Choroid plexus epithelial cell (primary cell): ENCODE measurements at regions not wholly inside any gene's neighbourhood (a gene's known extent, or its start where the extent isn't known, plus 50 kb on each side); places are given as distances from the start of the nearest gene placed in this dataset.
"Not testable (repeated sequence)": the region's sequence is repeated elsewhere in the genome, so short reads cannot be mapped to it uniquely, and the experiment has no call there.

Source experiments
- DNase-seq: peaks from one replicate; pipeline ENCODE4 v3.0.0-alpha.2; 2010; ENCODE audit warnings: low read depth
- H3K4me3 ChIP-seq: 2 replicates; pipeline ENCODE4 v1.5.1; 2011; ENCODE audit warnings: low read depth, mild to moderate bottlenecking, control low read depth, low read length, moderate library complexity
- TF ChIP-seq, protein P1 (sequence below): conservative IDR thresholded peaks from 2 replicates; pipeline ENCODE4 v1.5.1; 2011; ENCODE audit warnings: low read depth, mild to moderate bottlenecking, control low read depth, inconsistent platforms, low read length, moderate library complexity

DNA sequence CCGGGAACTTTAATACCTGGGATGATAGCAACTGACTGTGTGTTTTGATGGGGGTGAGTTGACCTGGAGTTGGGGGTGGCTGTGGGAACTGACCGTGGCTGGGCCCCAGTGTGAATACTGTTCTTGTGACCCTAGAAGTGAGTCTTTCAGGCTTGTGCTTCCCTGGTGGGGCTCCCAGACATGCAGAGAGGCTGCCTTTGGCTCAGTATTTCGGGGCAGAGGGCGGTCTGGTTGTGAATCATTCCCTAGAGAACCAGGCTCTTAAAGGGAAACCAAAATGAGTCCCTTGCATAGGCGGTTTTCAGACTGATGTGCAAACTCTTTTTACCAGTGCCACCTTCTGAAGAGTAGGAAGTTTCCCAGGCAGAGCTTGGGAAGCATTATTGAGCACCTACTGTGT lies 132.1 kb downstream of the MACROH2A1 start:
- peak; percentile 66 for DNase-seq
- TF ChIP-seq, protein P1, sequence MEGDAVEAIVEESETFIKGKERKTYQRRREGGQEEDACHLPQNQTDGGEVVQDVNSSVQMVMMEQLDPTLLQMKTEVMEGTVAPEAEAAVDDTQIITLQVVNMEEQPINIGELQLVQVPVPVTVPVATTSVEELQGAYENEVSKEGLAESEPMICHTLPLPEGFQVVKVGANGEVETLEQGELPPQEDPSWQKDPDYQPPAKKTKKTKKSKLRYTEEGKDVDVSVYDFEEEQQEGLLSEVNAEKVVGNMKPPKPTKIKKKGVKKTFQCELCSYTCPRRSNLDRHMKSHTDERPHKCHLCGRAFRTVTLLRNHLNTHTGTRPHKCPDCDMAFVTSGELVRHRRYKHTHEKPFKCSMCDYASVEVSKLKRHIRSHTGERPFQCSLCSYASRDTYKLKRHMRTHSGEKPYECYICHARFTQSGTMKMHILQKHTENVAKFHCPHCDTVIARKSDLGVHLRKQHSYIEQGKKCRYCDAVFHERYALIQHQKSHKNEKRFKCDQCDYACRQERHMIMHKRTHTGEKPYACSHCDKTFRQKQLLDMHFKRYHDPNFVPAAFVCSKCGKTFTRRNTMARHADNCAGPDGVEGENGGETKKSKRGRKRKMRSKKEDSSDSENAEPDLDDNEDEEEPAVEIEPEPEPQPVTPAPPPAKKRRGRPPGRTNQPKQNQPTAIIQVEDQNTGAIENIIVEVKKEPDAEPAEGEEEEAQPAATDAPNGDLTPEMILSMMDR, result no peak
- no peak overlapping the region for H3K4me3 ChIP-seq

DNA sequence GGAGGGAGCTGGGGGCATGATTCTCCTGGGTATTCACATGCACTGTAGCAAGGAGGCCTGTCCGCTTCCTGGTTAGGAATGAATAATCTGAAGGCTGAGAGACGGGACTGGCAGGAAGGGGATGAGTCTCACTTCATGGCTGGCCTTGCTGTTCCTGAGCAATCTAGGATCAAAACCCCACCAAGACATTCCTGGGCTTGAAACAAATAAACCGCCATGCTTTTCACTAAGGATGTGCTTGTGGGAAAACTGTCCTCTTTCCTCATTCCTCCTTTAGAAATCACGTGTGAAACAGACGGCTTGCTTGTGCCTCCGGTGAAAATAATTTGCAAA lies 132.8 kb downstream of the MACROH2A1 start:
- no peak for DNase-seq
- H3K4me3 ChIP-seq, result no peak overlapping the region
- TF ChIP-seq, protein P1, result no peak

DNA sequence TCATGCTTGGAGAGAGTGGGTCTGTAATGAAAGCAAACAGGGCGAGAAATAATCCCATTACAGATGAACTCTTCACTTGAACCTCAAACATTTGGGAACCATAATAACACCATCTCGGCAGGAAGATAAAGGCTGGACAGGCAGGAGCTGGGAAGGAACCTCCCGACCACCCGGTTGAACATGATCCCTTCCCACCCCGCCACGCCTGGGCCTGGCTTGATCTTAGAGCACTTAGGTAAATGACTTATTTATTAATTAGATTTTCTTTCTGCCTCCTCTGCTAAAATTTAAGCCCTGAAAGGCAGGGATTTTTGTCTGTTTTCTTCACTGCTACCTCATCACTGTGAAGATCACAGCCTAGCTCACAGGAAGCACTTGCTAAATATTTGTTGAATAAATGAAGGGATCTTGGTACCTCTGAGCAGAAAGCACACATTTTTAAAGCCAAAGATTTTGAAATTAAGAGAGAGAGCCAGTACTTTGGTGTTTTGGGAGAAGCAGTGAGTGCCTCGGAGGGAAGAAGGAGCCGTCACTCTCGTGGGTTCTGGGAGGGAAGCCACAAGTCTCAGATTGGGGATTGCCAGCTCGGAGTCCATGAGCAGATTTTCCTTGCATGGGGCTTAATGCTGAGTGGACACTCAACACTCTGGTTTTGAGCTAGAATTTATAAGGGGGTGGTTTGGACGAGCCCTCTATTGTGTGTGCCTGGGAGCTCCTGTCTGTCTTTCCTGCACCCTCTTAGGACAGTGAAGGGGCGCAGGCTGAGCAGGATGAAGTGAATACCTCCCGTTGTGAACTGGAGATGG lies 133.3 kb downstream of the MACROH2A1 start:
- DNase-seq, result no peak
- TF ChIP-seq, protein P1, result no peak
- no peak overlapping the region for H3K4me3 ChIP-seq

DNA sequence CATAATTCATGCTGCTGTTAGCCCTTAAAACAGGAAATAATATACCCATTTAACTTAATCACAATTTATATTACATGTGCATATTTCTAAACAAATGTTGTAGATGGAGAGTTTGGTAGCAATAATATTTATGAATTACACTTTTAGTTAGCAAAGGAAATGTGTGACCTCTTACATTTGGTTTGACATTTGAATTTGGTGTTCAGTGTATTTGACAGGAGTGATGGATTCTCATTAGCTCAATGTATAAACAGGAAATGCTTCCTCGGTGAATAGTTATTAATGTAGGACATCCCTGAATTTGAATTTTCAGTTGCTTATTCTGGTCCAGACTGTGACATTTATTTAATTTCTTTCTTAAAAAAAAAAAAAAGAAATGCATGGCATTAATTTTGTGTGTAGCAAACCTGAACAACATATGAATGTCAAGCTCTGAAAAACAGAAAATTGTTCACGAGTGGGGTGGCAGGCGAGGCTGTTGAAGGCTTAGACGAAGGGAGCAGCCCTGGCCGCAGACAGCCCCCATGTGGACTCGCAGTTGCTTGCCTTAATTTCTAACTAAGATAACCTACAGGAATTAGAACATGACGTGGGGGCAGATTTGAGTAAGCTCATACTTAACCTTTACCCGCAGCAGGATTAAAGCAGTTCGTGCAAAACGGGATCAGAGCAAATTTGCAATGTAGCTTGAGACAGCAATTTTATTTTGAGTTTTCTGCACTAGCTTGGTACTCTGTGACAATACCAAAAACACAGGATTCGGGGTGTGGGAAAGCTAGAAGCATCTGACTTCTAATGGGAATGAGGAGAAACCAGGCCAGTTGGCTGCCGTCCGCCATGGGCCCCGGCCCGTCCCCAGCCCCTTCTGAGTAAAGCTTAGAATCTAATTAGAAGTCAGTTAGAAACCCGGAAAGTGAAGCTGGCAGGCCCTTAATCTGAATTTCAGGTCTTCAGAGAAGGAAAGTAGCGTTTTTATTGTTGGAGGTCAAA lies 134.3 kb downstream of the MACROH2A1 start:
- TF ChIP-seq, protein P1, result no peak
- peak; percentile 43 for DNase-seq
- no peak overlapping the region for H3K4me3 ChIP-seq

DNA sequence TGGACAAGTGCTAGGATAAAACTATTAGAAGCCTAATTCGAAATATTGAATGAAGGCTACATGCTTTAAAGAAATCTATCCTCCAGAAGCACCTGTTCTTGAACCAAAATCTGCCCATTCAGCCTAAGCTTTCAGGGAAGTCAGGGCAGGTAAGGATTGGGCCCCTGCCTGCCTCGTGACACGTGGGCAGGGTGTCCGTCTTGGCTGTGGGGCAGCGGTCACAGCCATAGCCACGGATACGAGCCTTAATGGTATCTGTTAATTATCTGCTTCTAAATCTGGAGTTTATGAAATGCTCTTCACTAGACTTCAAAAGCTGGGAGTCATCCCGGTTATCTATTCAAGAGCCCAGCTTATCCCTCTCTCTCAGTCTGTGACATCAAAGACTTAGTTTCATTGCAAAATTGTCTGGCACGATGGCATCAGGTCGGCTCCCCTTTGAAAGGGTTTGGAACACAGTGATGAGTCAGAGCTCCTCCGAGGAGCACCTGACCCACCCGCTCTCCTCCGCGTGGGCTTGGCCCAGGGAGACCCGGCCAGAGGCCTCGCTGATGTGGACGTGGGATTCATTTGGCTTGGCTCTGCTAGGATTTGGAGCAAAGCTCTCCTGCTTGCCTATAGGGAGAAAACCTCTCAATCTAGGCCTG lies 135.9 kb downstream of the MACROH2A1 start:
- TF ChIP-seq, protein P1, result no peak
- no peak overlapping the region for H3K4me3 ChIP-seq
- no peak for DNase-seq

DNA sequence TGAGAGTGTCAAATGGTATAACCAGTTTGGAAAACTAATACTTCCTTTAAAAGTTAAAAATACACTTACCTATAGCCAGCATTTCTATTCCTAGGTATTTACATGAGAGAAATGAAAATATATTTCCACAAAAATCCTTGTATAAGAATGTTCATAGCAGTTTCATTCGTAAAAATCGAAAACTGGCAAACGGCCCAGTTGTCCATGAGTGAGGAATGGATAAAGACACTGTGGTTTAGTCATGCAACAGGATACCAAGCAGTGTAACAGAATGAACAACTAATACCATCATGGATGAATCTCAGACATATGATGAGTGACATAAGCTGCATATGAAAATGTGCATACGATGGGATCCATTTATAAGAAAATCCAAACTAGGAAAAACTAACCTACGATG lies 136.7 kb downstream of the MACROH2A1 start:
- no peak overlapping the region for H3K4me3 ChIP-seq
- TF ChIP-seq, protein P1, result no peak
- DNase-seq, result no peak

DNA sequence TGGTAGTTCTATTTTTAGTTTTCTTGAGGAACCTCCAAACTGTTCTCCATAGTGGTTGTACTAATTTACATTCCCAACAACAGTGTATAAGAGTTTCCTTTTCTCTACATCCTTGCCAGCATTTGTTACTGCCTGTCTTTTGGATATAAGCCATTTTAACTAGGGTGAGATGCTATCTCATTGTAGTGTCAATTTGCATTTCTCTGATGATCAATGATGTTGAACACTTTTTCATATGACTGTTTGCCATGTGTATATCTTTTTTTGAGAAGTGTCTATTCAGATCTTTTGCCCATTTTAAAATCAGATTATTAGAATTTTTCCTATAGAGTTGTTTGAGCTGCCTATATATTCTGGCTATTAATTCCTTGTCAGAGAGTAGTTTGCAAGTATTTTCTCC lies 138.9 kb downstream of the MACROH2A1 start:
- H3K4me3 ChIP-seq, result not testable (repeated sequence)

More for the DNA sequence above, 138.9 kb downstream of the MACROH2A1 start:
- not testable (repeated sequence) for DNase-seq
